NCI-H524 treated with DMSO at 0.1 percent for 48 hours (cell line): ENCODE measurements at regions not wholly inside any gene's neighbourhood (a gene's known extent, or its start where the extent isn't known, plus 50 kb on each side); places are given as distances from the start of the nearest gene placed in this dataset.

ENCODE experiments used
- DNase-seq: peaks from one replicate; lab custom pipeline; 2025; lab: John Stamatoyannopoulos, UW

GRCh38 chr14:84523746-84524145 lies 1006.2 kb upstream of the FLRT2 start:
- DNase-seq: no peak

DNA sequence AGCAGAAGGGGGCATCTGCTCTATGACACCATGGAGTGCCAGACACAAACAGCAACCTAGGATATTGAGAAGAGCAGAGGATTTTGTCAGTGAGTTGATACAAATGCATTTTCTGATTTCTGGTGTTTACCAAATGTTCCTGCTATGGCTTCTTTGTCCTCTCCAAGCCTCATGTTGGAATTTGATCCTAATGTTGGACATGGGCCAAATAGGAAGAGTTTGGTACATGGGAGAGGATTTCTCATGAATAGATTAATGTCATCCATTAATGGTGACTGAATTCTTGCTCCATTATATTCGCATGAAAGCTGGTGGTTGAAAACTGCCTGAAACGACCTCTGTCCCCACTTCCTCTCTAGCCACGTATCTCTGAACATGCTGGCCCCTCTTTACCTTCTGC lies 1002.2 kb upstream of the FLRT2 start:
- no peak for DNase-seq

DNA sequence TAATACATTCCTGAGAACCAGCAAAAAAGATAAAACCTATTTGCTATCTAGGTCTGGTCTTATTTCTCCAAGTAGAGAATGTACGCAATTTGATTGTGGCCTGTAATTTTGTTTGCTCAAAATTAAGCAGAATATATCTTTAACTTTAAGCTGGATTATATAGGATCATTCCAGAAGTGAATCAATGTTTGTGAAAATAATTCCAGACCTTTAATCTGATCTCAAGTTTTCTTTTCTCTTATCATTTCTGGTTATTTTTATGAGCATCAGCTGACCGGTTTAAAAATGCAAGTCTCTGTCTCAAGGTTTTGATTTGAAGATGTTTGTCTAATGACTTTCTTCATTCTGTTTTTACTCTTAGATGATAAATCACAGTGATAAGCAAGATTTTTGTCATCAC lies 997.9 kb upstream of the FLRT2 start:
- no peak for DNase-seq

GRCh38 chr14:84533181-84533725 lies 996.7 kb upstream of the FLRT2 start:
- no peak for DNase-seq

DNA sequence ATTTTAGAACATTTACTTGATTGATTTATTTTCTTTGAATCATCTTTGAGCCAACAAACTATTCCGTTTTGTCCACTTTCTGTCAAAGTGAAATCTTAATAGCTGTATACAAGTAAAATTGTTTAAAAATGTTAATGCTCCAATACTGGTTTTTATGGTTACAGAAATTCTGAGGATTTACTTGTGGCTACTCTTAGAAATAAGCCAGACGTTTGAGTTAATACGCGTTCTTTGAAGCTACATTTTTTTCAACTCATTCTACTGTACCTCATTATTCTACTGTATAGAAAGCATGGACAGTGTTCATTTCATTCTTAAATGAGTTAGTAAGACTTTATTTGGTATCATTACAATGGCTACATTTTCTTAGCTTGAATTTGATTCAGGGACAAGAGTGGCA lies 996.2 kb upstream of the FLRT2 start:
- DNase-seq: no peak

DNA sequence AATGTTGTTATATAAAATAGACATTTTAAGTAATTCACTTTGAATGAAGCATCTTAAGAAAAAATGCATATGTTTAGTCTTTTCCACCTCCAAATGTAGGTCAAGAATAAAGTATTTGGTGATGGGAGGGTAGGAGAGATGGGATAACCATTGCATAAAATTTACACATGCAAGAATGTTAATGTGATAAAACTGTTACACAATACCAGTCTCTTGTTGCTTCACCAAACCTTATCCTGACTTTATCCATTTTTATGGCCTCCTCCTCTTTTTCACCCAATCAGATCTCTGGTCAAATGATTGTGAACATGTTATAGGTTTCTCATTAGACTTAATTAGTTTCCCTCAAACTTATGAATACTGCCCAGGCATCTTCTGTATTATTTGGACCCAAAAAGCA lies 994.5 kb upstream of the FLRT2 start:
- DNase-seq: no peak

GRCh38 chr14:84535976-84536375 lies 994.0 kb upstream of the FLRT2 start:
- DNase-seq: no peak

DNA sequence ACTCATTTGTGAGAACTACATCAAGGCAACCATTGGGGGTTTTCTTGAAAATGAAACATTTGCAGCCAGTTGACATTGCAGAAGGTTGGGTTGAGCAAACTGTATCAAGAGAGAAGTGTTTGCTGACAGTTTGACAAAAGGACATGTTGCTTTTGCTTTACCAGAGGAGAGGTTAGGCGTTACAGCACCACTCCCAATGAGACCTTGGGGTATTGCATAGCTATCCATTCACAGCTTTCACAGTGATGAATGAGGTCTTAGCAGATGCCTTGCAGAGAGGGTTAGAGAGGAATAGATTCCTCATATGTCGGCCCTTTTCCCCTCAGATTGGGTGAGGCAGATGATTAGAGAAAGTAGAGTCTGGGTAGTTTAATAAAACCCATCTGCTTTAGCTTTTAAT lies 988.9 kb upstream of the FLRT2 start:
- DNase-seq: no peak

DNA sequence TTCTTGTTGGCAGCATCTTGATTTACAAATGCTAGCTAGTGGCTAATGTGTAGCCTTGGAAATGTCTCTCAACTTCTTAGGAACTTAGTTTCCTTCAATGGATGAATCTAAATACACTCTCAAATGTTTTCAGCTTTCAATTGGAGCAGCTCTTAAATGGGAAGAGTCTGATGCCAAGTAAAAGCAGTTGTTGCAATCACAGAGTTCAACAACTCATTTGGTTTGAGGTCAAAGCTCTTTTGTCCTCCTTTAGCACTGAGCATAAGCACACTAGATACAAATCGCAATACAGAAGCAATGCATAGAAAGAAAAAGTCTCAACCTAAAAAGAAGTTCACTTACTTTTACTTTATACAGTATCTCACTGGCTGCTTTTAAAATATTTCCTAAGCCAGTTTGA lies 986.1 kb upstream of the FLRT2 start:
- no peak for DNase-seq

GRCh38 chr14:84544486-84545131 lies 985.3 kb upstream of the FLRT2 start:
- DNase-seq: no peak

- no peak for DNase-seq
Observed at GRCh38 chr14:84546236-84546635, 983.7 kb upstream of the FLRT2 start.

- DNase-seq: no peak
Observed at GRCh38 chr14:84554136-84554535, 975.8 kb upstream of the FLRT2 start.

DNA sequence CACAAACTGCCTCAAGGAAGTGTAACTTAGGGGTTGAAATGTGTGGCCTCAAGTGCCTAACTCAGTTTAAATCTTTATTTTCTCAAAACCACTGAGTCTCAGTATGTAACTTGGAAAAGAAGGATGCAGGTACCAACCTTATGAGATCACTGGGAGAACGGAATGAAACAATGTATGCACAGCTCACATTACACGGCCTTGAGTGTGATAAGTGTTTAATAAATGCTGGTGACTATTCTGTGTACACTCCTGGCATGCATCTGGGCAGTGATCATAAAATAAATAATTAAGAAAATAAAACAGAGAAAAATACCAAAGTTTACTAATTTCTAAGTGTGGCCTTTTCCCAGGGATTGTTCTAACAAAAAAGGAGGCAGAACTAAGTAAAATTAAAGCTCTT lies 974.5 kb upstream of the FLRT2 start:
- no peak for DNase-seq

GRCh38 chr14:84566109-84566508 lies 963.8 kb upstream of the FLRT2 start:
- DNase-seq: no peak

DNA sequence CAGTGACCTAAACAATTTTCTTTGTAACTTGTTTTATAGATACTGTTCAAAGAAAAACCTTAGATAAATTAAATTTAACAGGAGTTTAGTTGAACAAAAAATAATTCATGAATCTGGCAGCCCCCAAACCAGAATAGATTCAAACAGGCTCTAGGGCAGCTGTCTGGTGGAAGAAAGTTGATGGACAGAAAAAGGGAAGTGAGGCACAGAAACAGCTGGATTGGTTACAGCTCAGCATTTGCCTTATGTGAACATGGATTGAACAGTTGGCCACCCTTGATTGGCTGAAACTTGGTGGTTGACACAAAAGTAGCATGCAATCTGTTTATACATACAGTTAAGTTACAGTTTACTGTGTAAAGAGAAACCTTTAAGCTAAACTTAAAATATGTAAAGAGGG lies 954.3 kb upstream of the FLRT2 start:
- no peak for DNase-seq

DNA sequence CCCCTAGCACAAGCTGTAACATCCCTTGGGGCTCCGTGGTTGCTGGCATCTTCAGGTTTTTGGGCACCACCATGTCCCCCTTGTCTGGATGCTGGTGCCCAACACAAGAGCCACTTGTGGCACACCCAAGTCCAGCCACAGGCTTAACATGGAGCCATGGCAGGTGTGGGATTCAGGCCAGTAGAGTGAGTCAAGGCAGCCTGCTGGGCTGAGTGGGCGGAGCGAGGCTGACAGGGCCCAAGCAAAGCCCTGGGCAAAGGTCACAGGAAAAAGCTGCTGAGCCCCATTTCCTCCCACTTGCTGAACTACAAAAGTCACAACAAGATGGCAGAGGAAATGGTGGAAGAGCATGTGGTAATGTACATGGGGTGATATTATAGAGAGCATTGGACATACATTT lies 950.7 kb upstream of the FLRT2 start:
- DNase-seq: no peak

DNA sequence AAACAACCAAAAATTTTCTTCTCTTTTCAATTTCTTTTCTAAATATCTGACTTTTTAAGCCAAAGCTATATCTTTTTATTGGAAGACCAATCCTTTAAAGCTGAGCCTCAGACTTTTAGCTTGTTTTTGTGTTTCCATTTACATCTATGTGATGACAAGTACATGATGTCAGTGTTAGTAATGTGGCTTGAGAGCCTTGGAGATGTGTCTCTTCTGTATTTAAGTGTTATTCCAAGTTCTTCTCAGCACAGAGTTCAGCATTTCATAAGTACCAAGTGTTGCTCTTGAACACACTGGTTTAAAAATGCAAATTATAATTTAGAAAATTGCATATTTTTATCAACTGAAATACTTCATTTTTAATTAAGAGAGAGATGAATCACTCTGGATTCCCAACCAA lies 948.9 kb upstream of the FLRT2 start:
- no peak for DNase-seq

DNA sequence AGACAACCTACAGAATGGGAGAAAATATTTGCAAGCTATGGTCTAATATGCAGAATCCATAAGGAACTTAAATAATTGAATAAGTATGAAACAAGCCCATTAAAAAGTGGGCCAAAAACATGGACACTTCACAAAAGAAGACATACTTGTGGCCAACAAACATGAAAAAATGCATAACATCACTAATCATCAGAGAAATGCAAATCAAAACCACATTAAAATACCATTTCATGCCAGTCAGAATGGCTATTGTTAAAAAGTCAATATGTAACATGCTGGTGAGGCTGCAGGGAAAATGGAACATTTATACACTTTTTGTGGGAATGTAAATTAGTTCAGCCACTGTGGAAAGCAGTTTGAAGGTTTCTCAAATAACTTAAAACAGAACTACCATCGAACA lies 945.4 kb upstream of the FLRT2 start:
- no peak for DNase-seq

DNA sequence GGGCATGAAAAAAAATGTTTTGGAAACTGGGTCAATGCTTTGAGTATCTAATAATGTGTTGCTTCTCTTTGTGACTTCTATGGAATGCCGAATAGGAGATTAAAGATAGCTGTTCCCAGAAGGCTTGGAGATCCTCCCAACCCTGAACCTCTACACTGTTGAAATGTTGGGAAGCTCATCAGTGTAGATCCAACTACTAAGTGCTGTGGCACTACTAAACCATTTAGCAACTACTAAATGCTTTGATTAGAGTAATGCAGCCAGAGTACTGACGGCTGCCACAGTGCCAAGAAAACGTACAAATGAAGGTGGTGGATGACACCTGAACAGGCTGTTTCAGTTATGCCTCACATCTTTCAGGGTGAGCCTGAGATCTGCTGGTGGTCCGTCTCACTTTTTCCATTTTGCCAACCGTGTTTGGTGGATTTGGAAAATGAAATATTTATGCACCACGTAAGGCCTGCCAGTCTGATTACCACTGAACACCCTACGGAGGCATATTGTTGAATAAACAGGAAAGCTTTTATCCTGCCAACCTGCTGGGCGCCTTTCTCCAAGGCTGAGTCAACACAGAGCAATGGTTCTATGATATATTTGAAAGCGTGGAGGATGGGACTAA lies 938.0 kb upstream of the FLRT2 start:
- no peak for DNase-seq

DNA sequence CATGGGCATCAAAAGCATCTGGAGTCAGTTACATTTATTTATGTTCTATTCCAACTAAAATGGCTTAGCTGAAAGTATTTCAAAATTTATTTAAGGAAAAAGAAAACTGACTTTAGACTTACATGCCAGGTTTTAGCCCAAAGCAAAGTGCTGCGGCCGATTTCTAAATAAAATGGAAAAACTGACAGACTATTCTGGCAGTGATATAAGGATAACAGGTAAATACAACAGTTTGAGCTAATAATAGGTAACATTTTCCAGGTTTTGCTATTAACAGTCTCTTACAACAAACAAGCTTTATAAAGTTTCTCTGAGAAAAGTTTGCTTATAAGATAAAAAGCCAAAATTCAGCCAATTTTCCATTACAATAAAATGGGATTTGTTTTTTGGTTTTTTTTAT lies 937.2 kb upstream of the FLRT2 start:
- no peak for DNase-seq

DNA sequence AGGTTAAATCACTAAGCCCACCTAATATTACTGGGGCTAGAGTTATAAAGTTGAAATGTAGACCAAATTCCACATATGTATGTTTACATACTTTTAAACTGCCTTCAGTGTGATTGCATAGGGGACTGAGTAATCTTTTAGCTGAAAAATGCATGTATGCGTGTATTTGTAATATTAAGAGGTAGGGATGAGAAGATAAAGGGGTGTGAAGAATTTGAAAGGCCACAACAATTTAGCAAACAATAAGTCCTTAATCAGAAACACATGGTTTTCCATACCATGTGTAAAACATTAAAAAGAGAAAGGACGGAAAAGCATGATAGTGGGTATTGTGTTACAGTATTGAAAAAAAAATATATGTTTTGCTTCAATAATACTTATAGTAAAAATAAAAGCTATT lies 919.9 kb upstream of the FLRT2 start:
- DNase-seq: no peak

DNA sequence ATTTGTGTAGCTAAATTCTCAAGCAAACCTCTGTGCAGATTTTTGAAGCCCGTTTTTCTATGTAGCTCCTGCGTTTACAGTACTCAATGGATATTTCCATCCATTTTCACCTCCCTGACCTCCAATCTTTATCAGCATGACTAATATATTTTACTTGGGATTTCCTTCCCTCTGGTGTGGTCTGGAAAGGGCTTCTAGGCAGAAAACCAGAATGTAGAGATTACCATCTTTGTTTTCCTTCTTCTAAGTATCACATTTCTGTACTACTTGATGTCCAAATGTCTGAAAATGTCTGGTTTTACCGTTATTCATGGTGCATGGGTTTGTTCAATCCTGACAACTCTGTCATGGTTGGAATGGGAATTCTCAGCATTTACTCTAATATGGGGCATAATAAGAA lies 907.6 kb upstream of the FLRT2 start:
- no peak for DNase-seq

- no peak for DNase-seq
Observed at GRCh38 chr14:84643446-84643845, 886.5 kb upstream of the FLRT2 start.
